ENCODE measurements at regions not wholly inside any gene's neighbourhood (a gene's known extent, or its start where the extent isn't known, plus 50 kb on each side); places are given as distances from the start of the nearest gene placed in this dataset.

- no peak for TF ChIP-seq CTCF (conservative IDR thresholded peaks at IDR 0.05; ENCODE audit: low read depth, low read length)
- TF ChIP-seq EZH2phosphoT487 (IDR thresholded peaks at IDR 0.05; ENCODE audit: borderline replicate concordance, low read length): no peak
- no peak for TF ChIP-seq EZH2 (IDR thresholded peaks at IDR 0.05; ENCODE audit: low read length, unreplicated experiment)
Observed at GRCh38 chrX:20596856-20597255, 330.1 kb upstream of the RPS6KA3 start.

All from PC-3 (cell line).